Colonic mucosa (tissue), 4 donors: ENCODE measurements at regions not wholly inside any gene's neighbourhood (a gene's known extent, or its start where the extent isn't known, plus 50 kb on each side); places are given as distances from the start of the nearest gene placed in this dataset.

Experiments used
- DNase-seq: peaks from one replicate; pipeline ENCODE4 v3.0.0-alpha.2; 2020
- H3K27ac ChIP-seq: fragments of 200-600 bp; one replicate; pipeline ENCODE4 v1.8.0; 2021
- H3K27me3 ChIP-seq: fragments of 200-600 bp; one replicate; pipeline ENCODE4 v1.8.0; 2021
- H3K36me3 ChIP-seq: fragments of 200-600 bp; one replicate; pipeline ENCODE4 v1.8.0; 2021
- H3K4me1 ChIP-seq: fragments of 200-600 bp; one replicate; pipeline ENCODE4 v1.8.0; 2021; ENCODE audit warnings: mild to moderate bottlenecking
- H3K4me3 ChIP-seq: fragments of 200-600 bp; one replicate; pipeline ENCODE4 v1.8.0; 2021
- H3K9ac ChIP-seq, 2 donors: one replicate each; pipeline ENCODE4 v1.7.0; 2013; ENCODE audit warnings: control low read depth in 2 of 2, low read depth in 2 of 2, low read length in 2 of 2
- H3K9me3 ChIP-seq: fragments of 200-600 bp; one replicate; pipeline ENCODE4 v1.8.0; 2021
- intact Hi-C: fragments of 100-400 bp; cut with DNase I; formaldehyde crosslinking; loops from one replicate; pipeline ENCODE4 v1.14.1; 2022
- TF ChIP-seq, protein P1 (sequence below): fragments of 200-600 bp; IDR thresholded peaks from one replicate; pipeline ENCODE4 v1.8.0; 2022; ENCODE audit warnings: antibody characterized with exemption, mild to moderate bottlenecking
- donor health status: healthy.
- donor health status: DM: no; HTN: no; CAD: no.
- donor health status: DM: no; HTN: no; CAD: no.

DNA sequence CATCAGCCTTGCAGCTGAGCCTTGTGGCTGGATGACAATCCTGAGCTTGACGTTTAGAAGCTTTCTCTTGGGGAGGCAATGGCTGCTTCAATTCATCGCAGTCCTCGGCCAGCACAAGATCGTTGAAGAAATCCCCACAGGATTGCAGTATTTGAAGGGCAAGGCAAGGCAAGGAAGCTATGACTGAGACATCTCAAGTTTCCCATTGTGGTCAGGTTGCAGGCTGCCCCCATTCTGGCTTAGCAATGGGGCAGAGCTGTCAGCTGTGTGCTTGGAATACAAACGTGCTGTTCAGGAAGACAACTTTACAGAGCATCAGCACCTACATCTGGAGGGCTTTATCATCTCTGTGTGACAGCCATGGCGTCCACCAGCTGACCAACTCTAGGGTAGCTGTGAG, 275.9 kb upstream of the TBL1XR1 start:
- H3K4me3 ChIP-seq: no peak overlapping the region
- TF ChIP-seq, protein P1, sequence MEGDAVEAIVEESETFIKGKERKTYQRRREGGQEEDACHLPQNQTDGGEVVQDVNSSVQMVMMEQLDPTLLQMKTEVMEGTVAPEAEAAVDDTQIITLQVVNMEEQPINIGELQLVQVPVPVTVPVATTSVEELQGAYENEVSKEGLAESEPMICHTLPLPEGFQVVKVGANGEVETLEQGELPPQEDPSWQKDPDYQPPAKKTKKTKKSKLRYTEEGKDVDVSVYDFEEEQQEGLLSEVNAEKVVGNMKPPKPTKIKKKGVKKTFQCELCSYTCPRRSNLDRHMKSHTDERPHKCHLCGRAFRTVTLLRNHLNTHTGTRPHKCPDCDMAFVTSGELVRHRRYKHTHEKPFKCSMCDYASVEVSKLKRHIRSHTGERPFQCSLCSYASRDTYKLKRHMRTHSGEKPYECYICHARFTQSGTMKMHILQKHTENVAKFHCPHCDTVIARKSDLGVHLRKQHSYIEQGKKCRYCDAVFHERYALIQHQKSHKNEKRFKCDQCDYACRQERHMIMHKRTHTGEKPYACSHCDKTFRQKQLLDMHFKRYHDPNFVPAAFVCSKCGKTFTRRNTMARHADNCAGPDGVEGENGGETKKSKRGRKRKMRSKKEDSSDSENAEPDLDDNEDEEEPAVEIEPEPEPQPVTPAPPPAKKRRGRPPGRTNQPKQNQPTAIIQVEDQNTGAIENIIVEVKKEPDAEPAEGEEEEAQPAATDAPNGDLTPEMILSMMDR: no peak
- H3K27ac ChIP-seq: no peak overlapping the region
- H3K9ac ChIP-seq: no peak overlapping the region
- H3K27me3 ChIP-seq: no peaks in the 10 kb centered on the region
- H3K4me1 ChIP-seq: no peaks in the 10 kb centered on the region
- no peaks in the 10 kb centered on the region for H3K9me3 ChIP-seq
- H3K36me3 ChIP-seq: no peaks in the 10 kb centered on the region
- no peak for DNase-seq
- intact Hi-C loops: no loop called here

DNA sequence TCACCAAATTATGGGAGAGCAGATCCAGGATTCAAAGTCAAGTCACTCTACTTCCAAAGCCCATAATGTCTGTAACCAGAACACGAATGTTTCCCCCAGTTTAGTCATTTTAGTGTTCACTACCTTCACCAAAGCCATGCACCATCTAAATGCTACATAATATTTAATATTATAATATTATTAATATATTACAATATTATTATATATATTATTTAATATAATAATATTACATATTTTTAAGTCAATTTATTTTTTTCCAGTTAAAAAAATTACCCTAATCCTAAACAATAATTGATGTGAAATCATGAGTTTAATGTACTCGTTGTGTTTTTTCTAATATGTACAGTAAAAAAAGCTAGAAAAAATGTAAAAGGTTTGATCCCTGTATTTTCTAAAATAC, 276.6 kb upstream of the TBL1XR1 start:
- H3K4me1 ChIP-seq: no peaks in the 10 kb centered on the region
- TF ChIP-seq, protein P1: no peak

DNA sequence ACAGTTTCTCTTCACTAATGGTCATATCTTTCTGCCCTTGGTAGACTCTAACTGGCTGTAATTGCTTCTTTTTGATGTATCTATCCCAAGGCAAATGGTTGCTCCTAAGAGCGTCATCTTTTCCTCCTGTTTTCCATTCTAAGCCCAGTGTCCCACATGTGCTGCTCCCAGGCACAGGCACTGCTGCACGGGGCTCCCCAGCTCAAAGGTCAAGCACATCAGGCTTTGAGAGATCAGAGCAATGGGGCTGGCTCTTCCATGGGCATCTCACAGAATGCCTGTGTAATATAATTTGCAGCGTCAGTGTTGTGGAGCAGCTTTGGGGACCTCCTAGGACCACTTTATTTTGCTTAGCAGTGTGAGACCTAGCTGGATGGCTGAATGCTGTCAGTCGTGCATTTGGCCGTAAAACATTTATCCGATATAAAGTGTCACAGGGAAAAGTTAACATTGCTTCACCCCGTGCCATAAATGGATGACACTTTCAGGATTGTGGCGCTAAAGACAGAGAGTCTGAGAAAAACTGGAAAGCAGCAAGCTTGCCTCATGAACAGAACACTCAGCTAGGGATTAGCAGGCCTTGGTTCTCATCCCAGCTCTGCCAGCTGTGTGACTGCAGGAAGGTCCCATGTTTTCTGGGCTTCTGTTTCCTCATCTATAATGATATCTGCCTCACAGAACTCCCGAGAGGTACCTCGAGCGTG, 277.5 kb upstream of the TBL1XR1 start:
- Histone ChIP-seq H3K27ac (no peak overlapping the region), H3K9me3 (no peaks in the 10 kb centered on the region), H3K36me3 (no peaks in the 10 kb centered on the region), H3K4me1 (no peaks in the 10 kb centered on the region), H3K27me3 (no peaks in the 10 kb centered on the region), H3K4me3 (no peak overlapping the region), H3K9ac (no peak overlapping the region)
- no peak for DNase-seq
- TF ChIP-seq, protein P1: no peak
- intact Hi-C loops: no loop called here

More for the DNA sequence above, 276.6 kb upstream of the TBL1XR1 start:
- Histone ChIP-seq H3K36me3 (no peaks in the 10 kb centered on the region), H3K4me3 (no peak overlapping the region), H3K27ac (no peak overlapping the region), H3K9me3 (no peaks in the 10 kb centered on the region), H3K9ac (no peak overlapping the region), H3K27me3 (no peaks in the 10 kb centered on the region)
- intact Hi-C loops: no loop called here
- no peak for DNase-seq

DNA sequence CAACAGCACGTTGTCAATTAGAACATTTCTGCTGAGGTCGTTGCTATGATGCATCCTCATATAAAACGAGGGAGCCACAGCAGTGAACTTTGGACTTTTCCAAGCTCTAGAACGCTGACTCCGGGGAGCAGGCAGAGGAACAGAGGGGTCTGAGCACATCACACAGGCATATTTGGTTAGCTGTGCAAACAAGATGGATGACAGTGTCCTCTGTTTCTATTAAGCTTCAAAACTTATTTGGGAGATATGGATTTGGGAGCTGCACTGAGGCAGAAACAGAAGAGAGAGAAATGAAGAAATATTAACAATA, 278.0 kb upstream of the TBL1XR1 start:
- H3K27ac ChIP-seq: no peak overlapping the region
- no peak for DNase-seq
- no peak overlapping the region for H3K4me3 ChIP-seq
- intact Hi-C loops: no loop called here
- no peaks in the 10 kb centered on the region for H3K36me3 ChIP-seq
- TF ChIP-seq, protein P1: no peak
- H3K9me3 ChIP-seq: no peaks in the 10 kb centered on the region
- H3K27me3 ChIP-seq: no peaks in the 10 kb centered on the region
- no peaks in the 10 kb centered on the region for H3K4me1 ChIP-seq
- no peak overlapping the region for H3K9ac ChIP-seq

- Histone ChIP-seq H3K9me3 (no peaks in the 10 kb centered on the region), H3K27ac (no peak overlapping the region), H3K36me3 (no peaks in the 10 kb centered on the region), H3K4me1 (no peaks in the 10 kb centered on the region), H3K9ac (no peak overlapping the region), H3K27me3 (no peaks in the 10 kb centered on the region), H3K4me3 (no peak overlapping the region)
- intact Hi-C loops: no loop called here
- no peak for DNase-seq
- TF ChIP-seq, protein P1: no peak
Observed at GRCh38 chr3:177476495-177476894, 279.2 kb upstream of the TBL1XR1 start.
